ENCODE measurements at regions not wholly inside any gene's neighbourhood (a gene's known extent, or its start where the extent isn't known, plus 50 kb on each side); places are given as distances from the start of the nearest gene placed in this dataset.

DNA sequence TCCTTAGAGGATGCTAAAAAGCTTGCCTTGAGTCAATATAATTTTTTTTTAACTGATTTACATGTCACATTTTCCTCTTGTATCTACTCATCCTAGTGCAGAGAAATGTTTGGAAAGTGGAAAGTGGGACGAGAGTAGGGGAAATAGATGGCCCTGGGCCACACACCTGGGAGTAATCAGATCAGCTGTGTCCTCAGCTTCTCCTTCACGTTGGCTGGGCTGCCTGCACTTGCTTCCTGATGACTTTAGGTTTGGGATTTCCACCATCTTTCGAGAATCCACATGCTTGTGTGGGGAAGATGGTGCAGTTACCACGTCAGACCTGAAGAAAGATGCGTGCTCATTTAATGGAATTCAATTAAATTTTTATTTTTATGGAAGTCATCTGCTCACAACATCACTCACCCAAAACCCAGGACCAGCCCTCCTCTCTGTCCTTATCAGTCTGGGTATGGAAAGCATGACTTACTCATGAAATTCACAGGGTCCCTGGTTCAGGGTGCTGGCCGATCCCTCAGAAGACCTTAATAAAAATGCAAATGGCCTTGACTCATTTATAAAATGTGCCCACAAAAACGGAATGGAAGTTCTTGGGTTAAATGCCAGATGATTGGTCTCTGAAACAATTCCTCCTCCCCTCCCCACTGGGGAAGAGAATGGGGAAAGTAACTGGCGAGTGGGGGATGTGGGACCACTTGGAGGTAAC lies 74.5 kb upstream of the TIAM2 start:
- TF ChIP-seq, protein P1, sequence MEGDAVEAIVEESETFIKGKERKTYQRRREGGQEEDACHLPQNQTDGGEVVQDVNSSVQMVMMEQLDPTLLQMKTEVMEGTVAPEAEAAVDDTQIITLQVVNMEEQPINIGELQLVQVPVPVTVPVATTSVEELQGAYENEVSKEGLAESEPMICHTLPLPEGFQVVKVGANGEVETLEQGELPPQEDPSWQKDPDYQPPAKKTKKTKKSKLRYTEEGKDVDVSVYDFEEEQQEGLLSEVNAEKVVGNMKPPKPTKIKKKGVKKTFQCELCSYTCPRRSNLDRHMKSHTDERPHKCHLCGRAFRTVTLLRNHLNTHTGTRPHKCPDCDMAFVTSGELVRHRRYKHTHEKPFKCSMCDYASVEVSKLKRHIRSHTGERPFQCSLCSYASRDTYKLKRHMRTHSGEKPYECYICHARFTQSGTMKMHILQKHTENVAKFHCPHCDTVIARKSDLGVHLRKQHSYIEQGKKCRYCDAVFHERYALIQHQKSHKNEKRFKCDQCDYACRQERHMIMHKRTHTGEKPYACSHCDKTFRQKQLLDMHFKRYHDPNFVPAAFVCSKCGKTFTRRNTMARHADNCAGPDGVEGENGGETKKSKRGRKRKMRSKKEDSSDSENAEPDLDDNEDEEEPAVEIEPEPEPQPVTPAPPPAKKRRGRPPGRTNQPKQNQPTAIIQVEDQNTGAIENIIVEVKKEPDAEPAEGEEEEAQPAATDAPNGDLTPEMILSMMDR (conservative IDR thresholded peaks at IDR 0.05), result no peak
- TF ChIP-seq ZFX (IDR thresholded peaks at IDR 0.05), result no peak

Measured in C4-2B (cell line).